Panc1 (cell line): ENCODE measurements at regions not wholly inside any gene's neighbourhood (a gene's known extent, or its start where the extent isn't known, plus 50 kb on each side); places are given as distances from the start of the nearest gene placed in this dataset.

Experiments
- POLR2AphosphoS5 ChIP-seq: IDR thresholded peaks from 2 replicates; pipeline ENCODE4 v1.6.1; 2012; ENCODE audit warnings: mild to moderate bottlenecking, low read depth, low read length, moderate library complexity
- SIN3A ChIP-seq: IDR thresholded peaks from 2 replicates; pipeline ENCODE4 v1.6.1; 2012; ENCODE audit warnings: low read depth, mild to moderate bottlenecking, low read length, moderate library complexity, borderline replicate concordance; ENCODE audit not compliant: insufficient read depth
- TCF7L2 ChIP-seq: IDR thresholded peaks from 2 replicates; pipeline ENCODE4 v1.6.1; 2011; ENCODE audit warnings: mild to moderate bottlenecking, low read depth, low read length, inconsistent platforms
- TF ChIP-seq, protein P1 (sequence below): fragments of 450-650 bp; IDR thresholded peaks from 2 replicates; pipeline ENCODE4 v1.5.1; 2017; ENCODE audit warnings: mild to moderate bottlenecking
- TF ChIP-seq, protein P2 (sequence below), 2 experiments: IDR thresholded peaks; 2 replicates each; pipeline ENCODE4 v1.6.1; 2011 to 2012; ENCODE audit warnings: low read depth in 2 of 2, control low read depth in 1 of 2, low read length in 1 of 2, mild to moderate bottlenecking in 1 of 2, moderate library complexity in 1 of 2; ENCODE audit not compliant: insufficient read depth in 1 of 2

DNA sequence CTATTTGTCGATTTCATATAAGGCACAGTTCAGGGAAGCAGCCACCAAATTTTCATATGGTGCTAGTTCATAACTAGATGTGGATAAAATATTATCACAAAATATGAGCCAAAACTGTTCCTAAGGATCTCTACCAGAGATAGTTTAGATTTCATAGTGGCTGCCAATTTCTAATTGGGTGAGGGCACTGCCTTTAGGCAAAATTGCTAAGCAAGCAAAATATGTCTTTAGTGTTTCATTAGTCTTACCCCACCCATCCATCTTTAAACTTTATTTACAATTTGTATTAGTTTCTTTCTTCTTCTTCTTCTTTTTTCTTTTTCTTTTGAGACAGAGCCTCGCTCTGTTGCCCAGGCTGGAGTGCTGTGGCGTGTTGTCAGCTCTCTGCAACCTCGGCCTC is 77.1 kb upstream of the SLC4A10 start:
- TF ChIP-seq, protein P1, sequence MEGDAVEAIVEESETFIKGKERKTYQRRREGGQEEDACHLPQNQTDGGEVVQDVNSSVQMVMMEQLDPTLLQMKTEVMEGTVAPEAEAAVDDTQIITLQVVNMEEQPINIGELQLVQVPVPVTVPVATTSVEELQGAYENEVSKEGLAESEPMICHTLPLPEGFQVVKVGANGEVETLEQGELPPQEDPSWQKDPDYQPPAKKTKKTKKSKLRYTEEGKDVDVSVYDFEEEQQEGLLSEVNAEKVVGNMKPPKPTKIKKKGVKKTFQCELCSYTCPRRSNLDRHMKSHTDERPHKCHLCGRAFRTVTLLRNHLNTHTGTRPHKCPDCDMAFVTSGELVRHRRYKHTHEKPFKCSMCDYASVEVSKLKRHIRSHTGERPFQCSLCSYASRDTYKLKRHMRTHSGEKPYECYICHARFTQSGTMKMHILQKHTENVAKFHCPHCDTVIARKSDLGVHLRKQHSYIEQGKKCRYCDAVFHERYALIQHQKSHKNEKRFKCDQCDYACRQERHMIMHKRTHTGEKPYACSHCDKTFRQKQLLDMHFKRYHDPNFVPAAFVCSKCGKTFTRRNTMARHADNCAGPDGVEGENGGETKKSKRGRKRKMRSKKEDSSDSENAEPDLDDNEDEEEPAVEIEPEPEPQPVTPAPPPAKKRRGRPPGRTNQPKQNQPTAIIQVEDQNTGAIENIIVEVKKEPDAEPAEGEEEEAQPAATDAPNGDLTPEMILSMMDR: no peak
- TF ChIP-seq POLR2AphosphoS5 (no peak), TCF7L2 (no peak), SIN3A (no peak)
- TF ChIP-seq, protein P2, sequence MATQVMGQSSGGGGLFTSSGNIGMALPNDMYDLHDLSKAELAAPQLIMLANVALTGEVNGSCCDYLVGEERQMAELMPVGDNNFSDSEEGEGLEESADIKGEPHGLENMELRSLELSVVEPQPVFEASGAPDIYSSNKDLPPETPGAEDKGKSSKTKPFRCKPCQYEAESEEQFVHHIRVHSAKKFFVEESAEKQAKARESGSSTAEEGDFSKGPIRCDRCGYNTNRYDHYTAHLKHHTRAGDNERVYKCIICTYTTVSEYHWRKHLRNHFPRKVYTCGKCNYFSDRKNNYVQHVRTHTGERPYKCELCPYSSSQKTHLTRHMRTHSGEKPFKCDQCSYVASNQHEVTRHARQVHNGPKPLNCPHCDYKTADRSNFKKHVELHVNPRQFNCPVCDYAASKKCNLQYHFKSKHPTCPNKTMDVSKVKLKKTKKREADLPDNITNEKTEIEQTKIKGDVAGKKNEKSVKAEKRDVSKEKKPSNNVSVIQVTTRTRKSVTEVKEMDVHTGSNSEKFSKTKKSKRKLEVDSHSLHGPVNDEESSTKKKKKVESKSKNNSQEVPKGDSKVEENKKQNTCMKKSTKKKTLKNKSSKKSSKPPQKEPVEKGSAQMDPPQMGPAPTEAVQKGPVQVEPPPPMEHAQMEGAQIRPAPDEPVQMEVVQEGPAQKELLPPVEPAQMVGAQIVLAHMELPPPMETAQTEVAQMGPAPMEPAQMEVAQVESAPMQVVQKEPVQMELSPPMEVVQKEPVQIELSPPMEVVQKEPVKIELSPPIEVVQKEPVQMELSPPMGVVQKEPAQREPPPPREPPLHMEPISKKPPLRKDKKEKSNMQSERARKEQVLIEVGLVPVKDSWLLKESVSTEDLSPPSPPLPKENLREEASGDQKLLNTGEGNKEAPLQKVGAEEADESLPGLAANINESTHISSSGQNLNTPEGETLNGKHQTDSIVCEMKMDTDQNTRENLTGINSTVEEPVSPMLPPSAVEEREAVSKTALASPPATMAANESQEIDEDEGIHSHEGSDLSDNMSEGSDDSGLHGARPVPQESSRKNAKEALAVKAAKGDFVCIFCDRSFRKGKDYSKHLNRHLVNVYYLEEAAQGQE (IDR thresholded peaks at IDR 0.05; ENCODE audit: insufficient read depth in 1 of 2, low read depth in 2 of 2, low read length in 1 of 2): no peak
